OCI-LY1 (cell line): ENCODE measurements at regions not wholly inside any gene's neighbourhood (a gene's known extent, or its start where the extent isn't known, plus 50 kb on each side); places are given as distances from the start of the nearest gene placed in this dataset.

ENCODE experiments used
- H2AFZ ChIP-seq: fragments of 200-600 bp; sonication (generic), shearing (Covaris generic); 2 replicates; pipeline ENCODE4 v1.6.0; 2014; ENCODE audit warnings: antibody characterized with exemption, mild to moderate bottlenecking, low read length
- H3F3A ChIP-seq: fragments of 200-600 bp; sonication (generic), shearing (Covaris generic); 2 replicates; pipeline ENCODE4 v1.6.0; 2014; ENCODE audit warnings: mild to moderate bottlenecking, antibody characterized with exemption, low read length, moderate library complexity; ENCODE audit not compliant: insufficient read depth
- H3K27ac ChIP-seq: fragments of 200-600 bp; sonication (generic); 2 replicates; pipeline ENCODE4 v1.5.1; 2014; ENCODE audit warnings: low read length, mixed run types, mild to moderate bottlenecking, low read depth; ENCODE audit not compliant: poor library complexity, severe bottlenecking
- H3K27me3 ChIP-seq: fragments of 200-600 bp; sonication (generic); 2 replicates; pipeline ENCODE4 v1.6.0; 2014; ENCODE audit warnings: antibody characterized with exemption, mild to moderate bottlenecking, low read length, moderate library complexity; ENCODE audit not compliant: insufficient read depth
- H3K36me3 ChIP-seq: fragments of 200-600 bp; sonication (generic); 2 replicates; pipeline ENCODE4 v1.6.1; 2014; ENCODE audit warnings: mild to moderate bottlenecking, antibody characterized with exemption, low read length, moderate library complexity, mixed read lengths; ENCODE audit not compliant: insufficient read depth
- H3K4me1 ChIP-seq: fragments of 200-600 bp; sonication (generic); 2 replicates; pipeline ENCODE4 v1.5.1; 2014; ENCODE audit warnings: mild to moderate bottlenecking, low read length, moderate library complexity; ENCODE audit not compliant: insufficient read depth, severe bottlenecking
- H3K4me2 ChIP-seq: fragments of 200-600 bp; sonication (generic), shearing (Covaris generic); 2 replicates; pipeline ENCODE4 v1.6.1; 2014; ENCODE audit warnings: low read length
- H3K4me3 ChIP-seq: fragments of 200-600 bp; sonication (generic); 2 replicates; pipeline ENCODE4 v1.5.1; 2014; ENCODE audit warnings: low read length, low read depth, mild to moderate bottlenecking, mixed read lengths; ENCODE audit not compliant: poor library complexity, severe bottlenecking
- H3K79me2 ChIP-seq: fragments of 200-600 bp; shearing (Covaris generic); 2 replicates; pipeline ENCODE4 v1.6.1; 2016; ENCODE audit warnings: mixed run types, low read length, mixed read lengths; ENCODE audit not compliant: insufficient read depth
- H3K9ac ChIP-seq: fragments of 200-600 bp; sonication (generic), shearing (Covaris generic); 2 replicates; pipeline ENCODE4 v1.6.1; 2014; ENCODE audit warnings: mild to moderate bottlenecking, low read length, mixed read lengths
- H3K9me2 ChIP-seq: fragments of 200-600 bp; sonication (generic), shearing (Covaris generic); 2 replicates; pipeline ENCODE4 v1.6.1; 2014; ENCODE audit warnings: low read depth, mild to moderate bottlenecking, low read length, mixed read lengths
- H3K9me3 ChIP-seq: fragments of 200-600 bp; shearing (Covaris generic); 2 replicates; pipeline ENCODE4 v1.6.1; 2014; ENCODE audit warnings: low read length, mixed read lengths
- H4K20me1 ChIP-seq: fragments of 200-600 bp; sonication (generic), shearing (Covaris generic); 2 replicates; pipeline ENCODE4 v1.6.0; 2016; ENCODE audit warnings: mild to moderate bottlenecking, low read length; ENCODE audit not compliant: insufficient read depth
- CTCF ChIP-seq: fragments of 200-600 bp; sonication (generic), shearing (Covaris generic); IDR thresholded peaks from 2 replicates; pipeline ENCODE4 v1.5.1; 2017; ENCODE audit warnings: mild to moderate bottlenecking, antibody characterized with exemption, low read length, moderate library complexity, mixed read lengths
- EZH2 ChIP-seq: fragments of 200-600 bp; sonication (generic), shearing (Covaris generic); IDR thresholded peaks from 2 replicates; pipeline ENCODE4 v1.8.0; 2017; ENCODE audit warnings: borderline replicate concordance, mixed run types, mild to moderate bottlenecking, antibody characterized with exemption, low read length, moderate library complexity, mixed read lengths

GRCh38 chr9:91119142-91119541 lies 242.6 kb downstream of the AUH start:
- no peaks in the 10 kb centered on the region for H3K9me2 ChIP-seq
- H2AFZ ChIP-seq, result no peak overlapping the region
- H3K36me3 ChIP-seq, result no peaks in the 10 kb centered on the region
- TF ChIP-seq CTCF (no peak), EZH2 (no peak)
- no peaks in the 10 kb centered on the region for H4K20me1 ChIP-seq
- H3K4me3 ChIP-seq, result no peak overlapping the region
- H3K9ac ChIP-seq, result no peak overlapping the region
- H3K4me2 ChIP-seq, result no peak overlapping the region
- no peaks in the 10 kb centered on the region for H3F3A ChIP-seq
- H3K79me2 ChIP-seq, result no peaks in the 10 kb centered on the region
- H3K27me3 ChIP-seq, result no peaks in the 10 kb centered on the region; the same call in 1 of the 2 replicates
- no peak overlapping the region for H3K27ac ChIP-seq
- no peaks in the 10 kb centered on the region for H3K4me1 ChIP-seq
- H3K9me3 ChIP-seq, result no peaks in the 10 kb centered on the region

- Histone ChIP-seq H3K9ac (no peak overlapping the region), H3K36me3 (no peaks in the 10 kb centered on the region), H3F3A (no peaks in the 10 kb centered on the region), H3K27me3 (no peaks in the 10 kb centered on the region; the same call in 1 of the 2 replicates), H3K4me2 (no peak overlapping the region), H2AFZ (no peak overlapping the region), H3K4me3 (no peak overlapping the region), H4K20me1 (no peaks in the 10 kb centered on the region), H3K9me2 (no peaks in the 10 kb centered on the region), H3K9me3 (no peaks in the 10 kb centered on the region), H3K79me2 (no peaks in the 10 kb centered on the region), H3K4me1 (no peaks in the 10 kb centered on the region), H3K27ac (no peak overlapping the region)
- TF ChIP-seq EZH2 (no peak), CTCF (no peak)
Observed at GRCh38 chr9:91119679-91120078, 242.0 kb downstream of the AUH start.

GRCh38 chr9:91120200-91120599 lies 241.5 kb downstream of the AUH start:
- no peaks in the 10 kb centered on the region for H4K20me1 ChIP-seq
- H3K79me2 ChIP-seq, result no peaks in the 10 kb centered on the region
- TF ChIP-seq EZH2 (no peak), CTCF (no peak)
- H3K9me3 ChIP-seq, result no peaks in the 10 kb centered on the region
- H3K4me1 ChIP-seq, result no peaks in the 10 kb centered on the region
- H3K27ac ChIP-seq, result no peak overlapping the region
- H3K4me3 ChIP-seq, result no peak overlapping the region
- H2AFZ ChIP-seq, result no peak overlapping the region
- no peaks in the 10 kb centered on the region for H3K9me2 ChIP-seq
- H3K36me3 ChIP-seq, result no peaks in the 10 kb centered on the region
- H3K27me3 ChIP-seq, result no peaks in the 10 kb centered on the region; the same call in 1 of the 2 replicates
- no peak overlapping the region for H3K9ac ChIP-seq
- H3F3A ChIP-seq, result no peaks in the 10 kb centered on the region
- H3K4me2 ChIP-seq, result no peak overlapping the region
